GM23338 (cell line): ENCODE measurements at regions not wholly inside any gene's neighbourhood (a gene's known extent, or its start where the extent isn't known, plus 50 kb on each side); places are given as distances from the start of the nearest gene placed in this dataset.
A peak's percentile ranks its signal among the peaks of the same experiment; 100 is the strongest.

Experiments used
- ATAC-seq: fragments of 200-7000 bp; cut with Tn5 transposase; 3 replicates; pipeline ENCODE4 v1.9.1; 2020
- DNase-seq: peaks from one replicate; pipeline ENCODE4 v3.0.0-alpha.2; 2015; ENCODE audit warnings: low spot score
- H2AFZ ChIP-seq: fragments of 200-600 bp; sonication (generic); 2 replicates; pipeline ENCODE4 v1.8.0; 2016; ENCODE audit warnings: antibody characterized with exemption, mild to moderate bottlenecking, moderate library complexity
- H3F3A ChIP-seq: fragments of 200-600 bp; sonication (generic); replicated peaks from 2 replicates; pipeline ENCODE4 v1.8.0; 2017; ENCODE audit warnings: antibody characterized with exemption, mixed run types, low read depth
- H3K27ac ChIP-seq: fragments of 200-600 bp; sonication (generic); 2 replicates; pipeline ENCODE4 v1.6.1; 2016; ENCODE audit warnings: low read depth
- H3K27me3 ChIP-seq: fragments of 200-600 bp; sonication (generic); 2 replicates; pipeline ENCODE4 v1.8.0; 2016; ENCODE audit warnings: mild to moderate bottlenecking, mixed run types, moderate library complexity; ENCODE audit not compliant: insufficient read depth
- H3K36me3 ChIP-seq: fragments of 200-600 bp; sonication (generic); 2 replicates; pipeline ENCODE4 v1.8.0; 2016; ENCODE audit warnings: mild to moderate bottlenecking; ENCODE audit not compliant: insufficient read depth
- H3K4me1 ChIP-seq: fragments of 200-600 bp; sonication (generic); 2 replicates; pipeline ENCODE4 v1.8.0; 2016; ENCODE audit warnings: mild to moderate bottlenecking, moderate library complexity; ENCODE audit not compliant: insufficient read depth
- H3K4me2 ChIP-seq: fragments of 200-600 bp; sonication (generic); 2 replicates; pipeline ENCODE4 v1.7.1; 2017; ENCODE audit warnings: mixed run types
- H3K4me3 ChIP-seq: fragments of 200-600 bp; sonication (generic); 2 replicates; pipeline ENCODE4 v1.6.1; 2016; ENCODE audit warnings: mixed run types
- H3K79me2 ChIP-seq: fragments of 200-600 bp; sonication (generic); replicated peaks from 2 replicates; pipeline ENCODE4 v1.8.0; 2017; ENCODE audit warnings: mild to moderate bottlenecking; ENCODE audit not compliant: insufficient read depth
- H3K9me2 ChIP-seq: fragments of 200-600 bp; sonication (generic); 2 replicates; pipeline ENCODE4 v1.8.0; 2017; ENCODE audit not compliant: insufficient read depth
- H4K20me1 ChIP-seq: fragments of 200-600 bp; sonication (generic); replicated peaks from 2 replicates; pipeline ENCODE4 v1.8.0; 2017; ENCODE audit warnings: mild to moderate bottlenecking; ENCODE audit not compliant: insufficient read depth
- H3K27ac Mint-ChIP-seq: 2 replicates; pipeline ENCODE4 v1.8.0; 2020; ENCODE audit warnings: inconsistent platforms, mild to moderate bottlenecking, moderate library complexity, mixed read lengths
- H3K27me3 Mint-ChIP-seq: 3 replicates; pipeline ENCODE4 v1.8.0; 2022; ENCODE audit warnings: low read depth, mild to moderate bottlenecking, moderate library complexity, mixed read lengths, inconsistent platforms; ENCODE audit not compliant: insufficient read depth, poor library complexity
- H3K36me3 Mint-ChIP-seq: 3 replicates; pipeline ENCODE4 v1.8.0; 2021; ENCODE audit warnings: low read depth, mild to moderate bottlenecking, inconsistent platforms, moderate library complexity, mixed read lengths
- H3K4me1 Mint-ChIP-seq: 3 replicates; pipeline ENCODE4 v1.8.0; 2020; ENCODE audit warnings: mild to moderate bottlenecking, inconsistent platforms, mixed read lengths
- H3K4me3 Mint-ChIP-seq: 3 replicates; pipeline ENCODE4 v1.8.0; 2021; ENCODE audit warnings: moderate library complexity, mild to moderate bottlenecking, inconsistent platforms, mixed read lengths
- H3K9me3 Mint-ChIP-seq: 3 replicates; pipeline ENCODE4 v1.8.0; 2020; ENCODE audit warnings: moderate library complexity, mild to moderate bottlenecking, inconsistent platforms, mixed read lengths
- ETS1 ChIP-seq: IDR thresholded peaks from 2 replicates; pipeline ENCODE4 v1.6.1; 2016; ENCODE audit warnings: antibody characterized with exemption
- EZH2 ChIP-seq: fragments of 200-600 bp; sonication (generic); IDR thresholded peaks from one replicate; pipeline ENCODE4 v1.8.0; 2017; ENCODE audit warnings: antibody characterized with exemption, mild to moderate bottlenecking, low read depth; ENCODE audit not compliant: unreplicated experiment
- EZH2phosphoT487 ChIP-seq: fragments of 200-600 bp; sonication (generic); IDR thresholded peaks from one replicate; pipeline ENCODE4 v1.8.1; 2018; ENCODE audit warnings: antibody characterized with exemption; ENCODE audit not compliant: unreplicated experiment
- NANOG ChIP-seq: IDR thresholded peaks from 2 replicates; pipeline ENCODE4 v1.6.1; 2016; ENCODE audit warnings: antibody characterized with exemption, borderline replicate concordance
- POLR2AphosphoS5 ChIP-seq: IDR thresholded peaks from 2 replicates; pipeline ENCODE4 v1.6.1; 2016; ENCODE audit warnings: antibody characterized with exemption, low read depth
- STAT1 ChIP-seq: IDR thresholded peaks from one replicate; pipeline ENCODE4 v1.6.1; 2016; ENCODE audit warnings: antibody characterized with exemption; ENCODE audit not compliant: unreplicated experiment
- ZNF331 ChIP-seq: fragments of 250-450 bp; sonication (Bioruptor Pico); IDR thresholded peaks from 2 replicates; pipeline ENCODE4 v1.5.0; 2020; ENCODE audit warnings: low read depth, mild to moderate bottlenecking, moderate library complexity
- TF ChIP-seq, protein P1 (sequence below): IDR thresholded peaks from one replicate; pipeline ENCODE4 v1.6.1; 2018; ENCODE audit warnings: antibody characterized with exemption; ENCODE audit not compliant: unreplicated experiment
- TF ChIP-seq, protein P2 (sequence below), 2 experiments: fragments of 200-600 bp in 1 of 2; sonication (generic) in 1 of 2; conservative IDR thresholded peaks; 2 replicates each; pipeline versions ENCODE4 v1.5.1 to v1.6.1; 2016 to 2017; ENCODE audit warnings: antibody characterized with exemption in 2 of 2, low read depth in 2 of 2, mild to moderate bottlenecking in 2 of 2, moderate library complexity in 1 of 2

- no peak overlapping the region for H3K27ac ChIP-seq
- H3K9me3 Mint-ChIP-seq: no peaks in the 10 kb centered on the region
- peaks cover 12% of the 10 kb centered on the region for H3K4me1 Mint-ChIP-seq
- H3K79me2 ChIP-seq: no peaks in the 10 kb centered on the region
- no peaks in the 10 kb centered on the region for H4K20me1 ChIP-seq
- H3K27ac Mint-ChIP-seq: no peak overlapping the region
- H3K9me2 ChIP-seq: peaks cover 9% of the 10 kb centered on the region; the same call in 1 of the 2 replicates
- no peaks in the 10 kb centered on the region for H3K27me3 ChIP-seq
- ATAC-seq: no peak
- no peaks in the 10 kb centered on the region for H3K36me3 ChIP-seq
- H3K36me3 Mint-ChIP-seq: no peaks in the 10 kb centered on the region
- peaks cover 5% of the 10 kb centered on the region for H3K27me3 Mint-ChIP-seq
- no peak overlapping the region for H3K4me2 ChIP-seq
- TF ChIP-seq ZNF331 (CRISPR knock-in tag) (no peak), EZH2phosphoT487 (no peak), EZH2 (no peak), ETS1 (no peak), NANOG (no peak), POLR2AphosphoS5 (no peak), STAT1 (no peak)
- TF ChIP-seq, protein P1, sequence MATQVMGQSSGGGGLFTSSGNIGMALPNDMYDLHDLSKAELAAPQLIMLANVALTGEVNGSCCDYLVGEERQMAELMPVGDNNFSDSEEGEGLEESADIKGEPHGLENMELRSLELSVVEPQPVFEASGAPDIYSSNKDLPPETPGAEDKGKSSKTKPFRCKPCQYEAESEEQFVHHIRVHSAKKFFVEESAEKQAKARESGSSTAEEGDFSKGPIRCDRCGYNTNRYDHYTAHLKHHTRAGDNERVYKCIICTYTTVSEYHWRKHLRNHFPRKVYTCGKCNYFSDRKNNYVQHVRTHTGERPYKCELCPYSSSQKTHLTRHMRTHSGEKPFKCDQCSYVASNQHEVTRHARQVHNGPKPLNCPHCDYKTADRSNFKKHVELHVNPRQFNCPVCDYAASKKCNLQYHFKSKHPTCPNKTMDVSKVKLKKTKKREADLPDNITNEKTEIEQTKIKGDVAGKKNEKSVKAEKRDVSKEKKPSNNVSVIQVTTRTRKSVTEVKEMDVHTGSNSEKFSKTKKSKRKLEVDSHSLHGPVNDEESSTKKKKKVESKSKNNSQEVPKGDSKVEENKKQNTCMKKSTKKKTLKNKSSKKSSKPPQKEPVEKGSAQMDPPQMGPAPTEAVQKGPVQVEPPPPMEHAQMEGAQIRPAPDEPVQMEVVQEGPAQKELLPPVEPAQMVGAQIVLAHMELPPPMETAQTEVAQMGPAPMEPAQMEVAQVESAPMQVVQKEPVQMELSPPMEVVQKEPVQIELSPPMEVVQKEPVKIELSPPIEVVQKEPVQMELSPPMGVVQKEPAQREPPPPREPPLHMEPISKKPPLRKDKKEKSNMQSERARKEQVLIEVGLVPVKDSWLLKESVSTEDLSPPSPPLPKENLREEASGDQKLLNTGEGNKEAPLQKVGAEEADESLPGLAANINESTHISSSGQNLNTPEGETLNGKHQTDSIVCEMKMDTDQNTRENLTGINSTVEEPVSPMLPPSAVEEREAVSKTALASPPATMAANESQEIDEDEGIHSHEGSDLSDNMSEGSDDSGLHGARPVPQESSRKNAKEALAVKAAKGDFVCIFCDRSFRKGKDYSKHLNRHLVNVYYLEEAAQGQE: no peak
- TF ChIP-seq, protein P2, sequence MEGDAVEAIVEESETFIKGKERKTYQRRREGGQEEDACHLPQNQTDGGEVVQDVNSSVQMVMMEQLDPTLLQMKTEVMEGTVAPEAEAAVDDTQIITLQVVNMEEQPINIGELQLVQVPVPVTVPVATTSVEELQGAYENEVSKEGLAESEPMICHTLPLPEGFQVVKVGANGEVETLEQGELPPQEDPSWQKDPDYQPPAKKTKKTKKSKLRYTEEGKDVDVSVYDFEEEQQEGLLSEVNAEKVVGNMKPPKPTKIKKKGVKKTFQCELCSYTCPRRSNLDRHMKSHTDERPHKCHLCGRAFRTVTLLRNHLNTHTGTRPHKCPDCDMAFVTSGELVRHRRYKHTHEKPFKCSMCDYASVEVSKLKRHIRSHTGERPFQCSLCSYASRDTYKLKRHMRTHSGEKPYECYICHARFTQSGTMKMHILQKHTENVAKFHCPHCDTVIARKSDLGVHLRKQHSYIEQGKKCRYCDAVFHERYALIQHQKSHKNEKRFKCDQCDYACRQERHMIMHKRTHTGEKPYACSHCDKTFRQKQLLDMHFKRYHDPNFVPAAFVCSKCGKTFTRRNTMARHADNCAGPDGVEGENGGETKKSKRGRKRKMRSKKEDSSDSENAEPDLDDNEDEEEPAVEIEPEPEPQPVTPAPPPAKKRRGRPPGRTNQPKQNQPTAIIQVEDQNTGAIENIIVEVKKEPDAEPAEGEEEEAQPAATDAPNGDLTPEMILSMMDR (conservative IDR thresholded peaks at IDR 0.05; ENCODE audit: low read depth in 2 of 2): no peak
- H3K4me1 ChIP-seq: peaks cover 4% of the 10 kb centered on the region; the same call in 1 of the 2 replicates
- DNase-seq: no peak
- H3F3A ChIP-seq: no peaks in the 10 kb centered on the region
- H3K4me3 ChIP-seq: no peak overlapping the region
- peak overlapping the region; percentile 58; the same call in 1 of the 2 replicates for H2AFZ ChIP-seq
- H3K4me3 Mint-ChIP-seq: no peak overlapping the region
These were observed 150.3 kb upstream of the MCTP2 start for GRCh38 chr15:94080989-94081605.
